GM18511 (cell line): ENCODE measurements at regions not wholly inside any gene's neighbourhood (a gene's known extent, or its start where the extent isn't known, plus 50 kb on each side); places are given as distances from the start of the nearest gene placed in this dataset.

ENCODE experiments used
- ATAC-seq: cut with Tn5 transposase; IDR thresholded peaks from one replicate; pipeline ENCODE4 v1.9.1; 2021; ENCODE audit warnings: mild to moderate bottlenecking, moderate library complexity; ENCODE audit not compliant: unreplicated experiment

GRCh38 chr5:57338068-57338867 lies 144.3 kb downstream of the ACTBL2 start:
- ATAC-seq, result peak; percentile 83

GRCh38 chr5:57335092-57335660 lies 147.4 kb downstream of the ACTBL2 start:
- ATAC-seq, result no peak

GRCh38 chr5:57334475-57334874 lies 148.1 kb downstream of the ACTBL2 start:
- no peak for ATAC-seq

- no peak for ATAC-seq
Measured at GRCh38 chr5:57332361-57332760, 150.2 kb downstream of the ACTBL2 start.

- ATAC-seq, result no peak
Measured at GRCh38 chr5:57327561-57328367, 153.9 kb downstream of the GPBP1 start.

GRCh38 chr5:57325678-57326397 lies 152.0 kb downstream of the GPBP1 start:
- no peak for ATAC-seq

- ATAC-seq, result no peak
Measured at GRCh38 chr5:57324861-57325260, 151.0 kb downstream of the GPBP1 start.

- ATAC-seq, result no peak
Measured at GRCh38 chr5:57324181-57324580, 150.3 kb downstream of the GPBP1 start.

GRCh38 chr5:57320582-57320981 lies 146.7 kb downstream of the GPBP1 start:
- no peak for ATAC-seq

GRCh38 chr5:57319628-57320027 lies 145.8 kb downstream of the GPBP1 start:
- ATAC-seq, result no peak

- no peak for ATAC-seq
Measured at GRCh38 chr5:57318251-57318650, 144.4 kb downstream of the GPBP1 start.

- no peak for ATAC-seq
Measured at GRCh38 chr5:57317341-57317740, 143.5 kb downstream of the GPBP1 start.

- no peak for ATAC-seq
Measured at GRCh38 chr5:57316798-57317327, 143.0 kb downstream of the GPBP1 start.

GRCh38 chr5:57315941-57316340 lies 142.1 kb downstream of the GPBP1 start:
- ATAC-seq, result no peak
